ENCODE measurements at regions not wholly inside any gene's neighbourhood (a gene's known extent, or its start where the extent isn't known, plus 50 kb on each side); places are given as distances from the start of the nearest gene placed in this dataset.

GRCh38 chr3:861721-862120, 231.1 kb upstream of the CNTN6 start:
- TF ChIP-seq POLR2A (IDR thresholded peaks at IDR 0.05; ENCODE audit: low read length) = no peak
- TF ChIP-seq GATA1 (IDR thresholded peaks at IDR 0.05; ENCODE audit: low read depth, low read length) = no peak

Data from erythroblast (primary cell).